GM12878 (cell line): ENCODE measurements at regions not wholly inside any gene's neighbourhood (a gene's known extent, or its start where the extent isn't known, plus 50 kb on each side); places are given as distances from the start of the nearest gene placed in this dataset.

ENCODE experiments used
- ATAC-seq: fragments of 200-7000 bp; cut with Tn5 transposase; 3 replicates; pipeline ENCODE4 v1.9.1; 2020; ENCODE audit warnings: mild to moderate bottlenecking, moderate library complexity
- BruUV-seq: library from RNA; stranded (reverse); fragments of 400-500 nt; replicated peaks from 2 replicates; lab custom pipeline; 2021; lab: Mats Ljungman, UMichigan
- CTCF ChIA-PET: fragments of 300-600 bp; sonication (Branson Sonifier 250); formaldehyde crosslinking; extraction: SDS; loops from one replicate; lab custom pipeline; 2021; ENCODE audit warnings: inconsistent platforms; lab: Yijun Ruan, JAX
- POLR2A ChIA-PET: fragments of 350-600 bp; formaldehyde crosslinking; extraction: SDS; loops from one replicate; lab custom pipeline; 2021; ENCODE audit warnings: inconsistent platforms; lab: Charles Lee
- RAD21 ChIA-PET: fragments of 300-600 bp; sonication (Branson Sonifier 250); formaldehyde crosslinking; loops from one replicate; lab custom pipeline; 2023; ENCODE audit warnings: antibody characterized with exemption; ENCODE audit not compliant: unreplicated experiment; lab: Charles Lee
- SMC1A ChIA-PET: fragments of 300-600 bp; sonication (Branson Sonifier 250); formaldehyde crosslinking; loops from one replicate; lab custom pipeline; 2023; ENCODE audit not compliant: unreplicated experiment, uncharacterized antibody; lab: Charles Lee
- DNase-seq: peaks from one replicate; pipeline ENCODE4 v3.0.0-alpha.2; 2011; ENCODE audit warnings: low read depth, low spot score
- FAIRE-seq: peaks from 3 replicates; lab custom pipeline; 2011; peaks lifted over from hg19 to GRCh38; lab: Jason Lieb, UNC
- H2AFZ ChIP-seq: 2 replicates; pipeline ENCODE4 v1.6.0; 2011; ENCODE audit warnings: low read depth, low read length, control low read depth; ENCODE audit not compliant: control insufficient read depth
- H3K27ac ChIP-seq: 2 replicates; pipeline ENCODE4 v1.5.1; 2011; ENCODE audit warnings: control low read depth; ENCODE audit not compliant: control insufficient read depth, insufficient read depth
- H3K27me3 ChIP-seq, 2 experiments: replicated peaks in 1 of 2; 2 replicates each; pipeline versions ENCODE4 v1.6.0 to v1.6.1; 2011; ENCODE audit warnings: low read length in 1 of 2; ENCODE audit not compliant: control insufficient read depth in 2 of 2, insufficient read depth in 2 of 2
- H3K36me3 ChIP-seq, 2 experiments: 2 replicates each; pipeline ENCODE4 v1.5.1; 2011; ENCODE audit warnings: low read length in 1 of 2; ENCODE audit not compliant: control insufficient read depth in 2 of 2, insufficient read depth in 2 of 2
- H3K4me1 ChIP-seq: 2 replicates; pipeline ENCODE4 v1.6.1; 2011; ENCODE audit warnings: mild to moderate bottlenecking, low read length, moderate library complexity, mixed read lengths; ENCODE audit not compliant: control insufficient read depth, insufficient read depth
- H3K4me2 ChIP-seq: 2 replicates; pipeline ENCODE4 v1.6.0; 2011; ENCODE audit warnings: control low read depth; ENCODE audit not compliant: control insufficient read depth, insufficient read depth
- H3K4me3 ChIP-seq: fragments of 200-600 bp; sonication (generic); 2 replicates; pipeline ENCODE4 v1.5.1; 2016
- H3K79me2 ChIP-seq: 2 replicates; pipeline ENCODE4 v1.6.0; 2011; ENCODE audit warnings: low read length; ENCODE audit not compliant: control insufficient read depth, insufficient read depth
- H3K9ac ChIP-seq: 2 replicates; pipeline ENCODE4 v1.8.0; 2011; ENCODE audit warnings: low read length, control low read depth, mixed read lengths; ENCODE audit not compliant: control insufficient read depth, insufficient read depth
- H3K9me3 ChIP-seq: replicated peaks from 3 replicates; pipeline ENCODE4 v1.5.1; 2011; ENCODE audit warnings: mild to moderate bottlenecking, low read length; ENCODE audit not compliant: control insufficient read depth, insufficient read depth
- H4K20me1 ChIP-seq: 2 replicates; pipeline ENCODE4 v1.6.0; 2011; ENCODE audit not compliant: control insufficient read depth, insufficient read depth
- CBX3 ChIP-seq: fragments of 200-600 bp; sonication (generic); IDR thresholded peaks from 2 replicates; pipeline ENCODE4 v1.6.1; 2016; ENCODE audit warnings: low read depth, borderline replicate concordance
- KLF5 ChIP-seq: fragments of 450-650 bp; IDR thresholded peaks from 2 replicates; pipeline ENCODE4 v1.6.1; 2014; ENCODE audit warnings: mild to moderate bottlenecking; ENCODE audit not compliant: partially characterized antibody
- LARP7 ChIP-seq: fragments of 450-650 bp; IDR thresholded peaks from 2 replicates; pipeline ENCODE4 v1.6.1; 2017; ENCODE audit warnings: mild to moderate bottlenecking
- POLR2A ChIP-seq: IDR thresholded peaks from 2 replicates; pipeline ENCODE4 v1.6.1; 2011; ENCODE audit warnings: low read depth, mild to moderate bottlenecking, low read length
- POU2F2 ChIP-seq: IDR thresholded peaks from 3 replicates; pipeline ENCODE4 v1.6.1; 2011; ENCODE audit warnings: low read depth, mild to moderate bottlenecking, low read length, borderline replicate concordance
- ZNF217 ChIP-seq: fragments of 450-650 bp; IDR thresholded peaks from 2 replicates; pipeline ENCODE4 v1.6.1; 2017; ENCODE audit warnings: antibody characterized with exemption, mild to moderate bottlenecking
- WGBS: methylation state at CpG from one replicate; pipeline ENCODE4 v1.1.6; 2016; ENCODE audit warnings: low lambda C conversion rate; ENCODE audit not compliant: insufficient replicate concordance, insufficient coverage; ENCODE audit errors: missing lambda C conversion rate; 5-methylcytosine and 5-hydroxymethylcytosine counted together
- in situ Hi-C: fragments of 300-500 bp; cut with MboI; formaldehyde crosslinking; loops from 9 replicates; pipeline ENCODE4 v1.14.3; 2018; ENCODE audit warnings: mixed read lengths
- intact Hi-C: fragments of 100-400 bp; cut with micrococcal nuclease; formaldehyde crosslinking; loops from one replicate; pipeline ENCODE4 v1.14.2; 2022; ENCODE audit not compliant: unreplicated experiment
- TF ChIP-seq, protein P1 (sequence below): fragments of 450-650 bp; IDR thresholded peaks from 2 replicates; pipeline ENCODE4 v1.6.1; 2016; ENCODE audit warnings: mild to moderate bottlenecking, moderate library complexity, borderline replicate concordance
- TF ChIP-seq, protein P2 (sequence below): fragments of 450-650 bp; IDR thresholded peaks from 2 replicates; pipeline ENCODE4 v1.6.1; 2014; ENCODE audit warnings: mild to moderate bottlenecking

GRCh38 chr17:63293323-63294075 is 152.6 kb downstream of the CYB561 start:
- RAD21 ChIA-PET, result no interaction called here

More at GRCh38 chr17:63293323-63294075, 152.6 kb downstream of the CYB561 start:
- no peaks in the 10 kb centered on the region for H3K36me3 ChIP-seq
- no peak overlapping the region for H3K4me2 ChIP-seq
- DNase-seq, result no peak
- H3K27me3 ChIP-seq, result no peaks in the 10 kb centered on the region
- ChIA-PET SMC1A (no interaction called here), POLR2A (no interaction called here), CTCF (no interaction called here)
- no peak overlapping the region for H3K9ac ChIP-seq
- no TSS peak for BruUV-seq
- in situ Hi-C loops, result no loop called here
- intact Hi-C loops, result no loop called here
- H3K4me3 ChIP-seq, result no peak overlapping the region
- no peak overlapping the region for H2AFZ ChIP-seq
- no peaks in the 10 kb centered on the region for H3K79me2 ChIP-seq
- H3K9me3 ChIP-seq, result no peaks in the 10 kb centered on the region; the same call in 2 of the 3 replicates
- ATAC-seq, result no peak
- FAIRE-seq, result no peak
- H3K27ac ChIP-seq, result no peak overlapping the region
- 0% methylated on average over 4 of the region's 4 CpGs for WGBS
- H4K20me1 ChIP-seq, result no peaks in the 10 kb centered on the region
- no peak for TF ChIP-seq POLR2A
- no peak for TF ChIP-seq KLF5
- TF ChIP-seq POU2F2, result no peak
- no peak for TF ChIP-seq ZNF217
- TF ChIP-seq, protein P1, sequence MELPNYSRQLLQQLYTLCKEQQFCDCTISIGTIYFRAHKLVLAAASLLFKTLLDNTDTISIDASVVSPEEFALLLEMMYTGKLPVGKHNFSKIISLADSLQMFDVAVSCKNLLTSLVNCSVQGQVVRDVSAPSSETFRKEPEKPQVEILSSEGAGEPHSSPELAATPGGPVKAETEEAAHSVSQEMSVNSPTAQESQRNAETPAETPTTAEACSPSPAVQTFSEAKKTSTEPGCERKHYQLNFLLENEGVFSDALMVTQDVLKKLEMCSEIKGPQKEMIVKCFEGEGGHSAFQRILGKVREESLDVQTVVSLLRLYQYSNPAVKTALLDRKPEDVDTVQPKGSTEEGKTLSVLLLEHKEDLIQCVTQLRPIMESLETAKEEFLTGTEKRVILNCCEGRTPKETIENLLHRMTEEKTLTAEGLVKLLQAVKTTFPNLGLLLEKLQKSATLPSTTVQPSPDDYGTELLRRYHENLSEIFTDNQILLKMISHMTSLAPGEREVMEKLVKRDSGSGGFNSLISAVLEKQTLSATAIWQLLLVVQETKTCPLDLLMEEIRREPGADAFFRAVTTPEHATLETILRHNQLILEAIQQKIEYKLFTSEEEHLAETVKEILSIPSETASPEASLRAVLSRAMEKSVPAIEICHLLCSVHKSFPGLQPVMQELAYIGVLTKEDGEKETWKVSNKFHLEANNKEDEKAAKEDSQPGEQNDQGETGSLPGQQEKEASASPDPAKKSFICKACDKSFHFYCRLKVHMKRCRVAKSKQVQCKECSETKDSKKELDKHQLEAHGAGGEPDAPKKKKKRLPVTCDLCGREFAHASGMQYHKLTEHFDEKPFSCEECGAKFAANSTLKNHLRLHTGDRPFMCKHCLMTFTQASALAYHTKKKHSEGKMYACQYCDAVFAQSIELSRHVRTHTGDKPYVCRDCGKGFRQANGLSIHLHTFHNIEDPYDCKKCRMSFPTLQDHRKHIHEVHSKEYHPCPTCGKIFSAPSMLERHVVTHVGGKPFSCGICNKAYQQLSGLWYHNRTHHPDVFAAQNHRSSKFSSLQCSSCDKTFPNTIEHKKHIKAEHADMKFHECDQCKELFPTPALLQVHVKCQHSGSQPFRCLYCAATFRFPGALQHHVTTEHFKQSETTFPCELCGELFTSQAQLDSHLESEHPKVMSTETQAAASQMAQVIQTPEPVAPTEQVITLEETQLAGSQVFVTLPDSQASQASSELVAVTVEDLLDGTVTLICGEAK, result no peak
- TF ChIP-seq, protein P2, sequence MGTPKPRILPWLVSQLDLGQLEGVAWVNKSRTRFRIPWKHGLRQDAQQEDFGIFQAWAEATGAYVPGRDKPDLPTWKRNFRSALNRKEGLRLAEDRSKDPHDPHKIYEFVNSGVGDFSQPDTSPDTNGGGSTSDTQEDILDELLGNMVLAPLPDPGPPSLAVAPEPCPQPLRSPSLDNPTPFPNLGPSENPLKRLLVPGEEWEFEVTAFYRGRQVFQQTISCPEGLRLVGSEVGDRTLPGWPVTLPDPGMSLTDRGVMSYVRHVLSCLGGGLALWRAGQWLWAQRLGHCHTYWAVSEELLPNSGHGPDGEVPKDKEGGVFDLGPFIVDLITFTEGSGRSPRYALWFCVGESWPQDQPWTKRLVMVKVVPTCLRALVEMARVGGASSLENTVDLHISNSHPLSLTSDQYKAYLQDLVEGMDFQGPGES, result no peak
- TF ChIP-seq LARP7, result no peak
- no peak for TF ChIP-seq CBX3
- H3K4me1 ChIP-seq, result no peaks in the 10 kb centered on the region
